B cell (primary cell): ENCODE measurements at regions not wholly inside any gene's neighbourhood (a gene's known extent, or its start where the extent isn't known, plus 50 kb on each side); places are given as distances from the start of the nearest gene placed in this dataset.

Experiments
- ATAC-seq: fragments of 200-7000 bp; cut with Tn5 transposase; one replicate; pipeline ENCODE4 v1.10.0; 2021; ENCODE audit warnings: low read depth, mild to moderate bottlenecking, moderate number of reproducible peaks, moderate library complexity
- CTCF ChIA-PET: fragments of 350-600 bp; sonication (Branson Sonifier 250); formaldehyde crosslinking; loops from one replicate; lab custom pipeline; 2021; ENCODE audit warnings: antibody characterized with exemption, inconsistent platforms; lab: Charles Lee
- POLR2A ChIA-PET: fragments of 350-600 bp; sonication (Branson Sonifier 250); formaldehyde crosslinking; loops from one replicate; lab custom pipeline; 2021; ENCODE audit warnings: antibody characterized with exemption; lab: Charles Lee
- DNase-seq: peaks from one replicate; pipeline ENCODE4 v3.0.0; 2013
- H2AFZ ChIP-seq: 2 replicates; pipeline ENCODE4 v1.6.1; 2012; ENCODE audit warnings: mild to moderate bottlenecking, low read depth, low read length; ENCODE audit not compliant: insufficient read depth, poor library complexity, severe bottlenecking
- H3K27ac ChIP-seq, 2 donors: 1 replicate in 1 of 2; 2 replicates in 1 of 2; pipeline ENCODE4 v1.5.1; 2012 to 2013; ENCODE audit warnings: low read length in 2 of 2, mild to moderate bottlenecking in 2 of 2, moderate library complexity in 1 of 2
- H3K27me3 ChIP-seq, 4 experiments: fragments of 200-600 bp in 1 of 4; sonication (generic) in 1 of 4; replicated peaks in 1 of 4; 1 replicate in 2 of 4; 2 replicates in 2 of 4; pipeline versions ENCODE4 v1.6.1 to v1.7.0; 2013 to 2016; ENCODE audit warnings: low read length in 3 of 4, mild to moderate bottlenecking in 2 of 4, mixed read lengths in 1 of 4, moderate library complexity in 1 of 4; ENCODE audit not compliant: insufficient read depth in 4 of 4, control insufficient read depth in 3 of 4; ENCODE audit errors: control extremely low read depth in 1 of 4
- H3K36me3 ChIP-seq, 2 experiments: replicated peaks in 1 of 2; 1 replicate in 1 of 2; 2 replicates in 1 of 2; pipeline versions ENCODE4 v1.6.1 to v1.7.1; 2013; ENCODE audit warnings: low read length in 1 of 2; ENCODE audit not compliant: insufficient read depth in 2 of 2, control insufficient read depth in 1 of 2; ENCODE audit errors: control extremely low read depth in 1 of 2, extremely low read depth in 1 of 2
- H3K4me1 ChIP-seq, 2 donors: fragments of 200-600 bp in 1 of 2; sonication (generic) in 1 of 2; 1 replicate in 1 of 2; 2 replicates in 1 of 2; pipeline versions ENCODE4 v1.5.1 to v1.6.1; 2013 to 2017; ENCODE audit warnings: low read length in 2 of 2; ENCODE audit not compliant: control insufficient read depth in 2 of 2, insufficient read depth in 2 of 2
- H3K4me2 ChIP-seq: replicated peaks from 2 replicates; pipeline ENCODE3; 2012; ENCODE audit warnings: mild to moderate bottlenecking, low read depth, low read length; ENCODE audit not compliant: poor library complexity, severe bottlenecking
- H3K4me3 ChIP-seq, 5 experiments: fragments of 200-600 bp in 1 of 5; sonication (generic) in 1 of 5; 1 replicate in 3 of 5; 2 replicates in 2 of 5; pipeline versions ENCODE4 v1.5.1 to v1.7.0; 2011 to 2016; ENCODE audit warnings: low read length in 4 of 5, mild to moderate bottlenecking in 4 of 5, low read depth in 2 of 5, control low read depth in 1 of 5, moderate library complexity in 1 of 5; ENCODE audit not compliant: insufficient read depth in 1 of 5; ENCODE audit errors: control extremely low read depth in 1 of 5, extremely low read depth in 1 of 5
- H3K79me2 ChIP-seq: fragments of 200-600 bp; sonication (generic); one replicate; pipeline ENCODE4 v1.6.0; 2016; ENCODE audit warnings: low read length; ENCODE audit not compliant: control insufficient read depth, insufficient read depth
- H3K9ac ChIP-seq: fragments of 200-600 bp; sonication (generic); 2 replicates; pipeline ENCODE4 v1.6.1; 2017; ENCODE audit warnings: mild to moderate bottlenecking, low read length, moderate library complexity
- H3K9me3 ChIP-seq, 3 donors: one replicate each; pipeline versions ENCODE4 v1.6.1 to v1.7.1; 2013; ENCODE audit warnings: low read length in 2 of 3; ENCODE audit not compliant: control insufficient read depth in 2 of 3, insufficient read depth in 1 of 3; ENCODE audit errors: control extremely low read depth in 1 of 3
- H4K20me1 ChIP-seq: 2 replicates; pipeline ENCODE4 v1.6.0; 2012; ENCODE audit warnings: mild to moderate bottlenecking, low read length; ENCODE audit not compliant: insufficient read depth, control insufficient read depth, poor library complexity, severe bottlenecking
- H3K27ac Mint-ChIP-seq: one replicate; pipeline ENCODE4 v1.8.0; 2021; ENCODE audit warnings: mixed read lengths
- H3K27me3 Mint-ChIP-seq: one replicate; pipeline ENCODE4 v1.8.0; 2021; ENCODE audit warnings: mixed read lengths
- H3K4me1 Mint-ChIP-seq: one replicate; pipeline ENCODE4 v1.8.0; 2021; ENCODE audit warnings: mixed read lengths
- H3K4me3 Mint-ChIP-seq: one replicate; pipeline ENCODE4 v1.8.0; 2021; ENCODE audit warnings: mixed read lengths
- H3K9me3 Mint-ChIP-seq: one replicate; pipeline ENCODE4 v1.8.0; 2022; ENCODE audit warnings: mixed read lengths; ENCODE audit not compliant: insufficient read depth
- CTCF ChIP-seq: fragments of 200-600 bp; IDR thresholded peaks from one replicate; pipeline ENCODE4 v1.8.0; 2022; ENCODE audit warnings: antibody characterized with exemption, mild to moderate bottlenecking
- EZH2 ChIP-seq: IDR thresholded peaks from 2 replicates; pipeline ENCODE4 v1.6.1; 2012; ENCODE audit warnings: borderline replicate concordance, low read depth, mild to moderate bottlenecking, moderate library complexity, low read length; ENCODE audit not compliant: insufficient read depth, poor library complexity, severe bottlenecking
- WGBS: methylation state at CpG from one replicate; pipeline ENCODE4 v1.1.5; 2013; ENCODE audit warnings: missing lambda C conversion rate; ENCODE audit not compliant: insufficient coverage; 5-methylcytosine and 5-hydroxymethylcytosine counted together
- intact Hi-C: fragments of 100-400 bp; cut with micrococcal nuclease; formaldehyde crosslinking; loops from one replicate; pipeline ENCODE4 v1.10.0; 2022

- H2AFZ ChIP-seq, result no peak overlapping the region
Observed at GRCh38 chr1:87515781-87516180, 187.1 kb downstream of the LMO4 start.

GRCh38 chr1:87518794-87519193 lies 190.1 kb downstream of the LMO4 start:
- TF ChIP-seq EZH2 (no peak), CTCF (no peak)
- H3K9me3 Mint-ChIP-seq, result no peaks in the 10 kb centered on the region
- Histone ChIP-seq H2AFZ (no peak overlapping the region), H3K4me1 (no peaks in the 10 kb centered on the region), H3K4me3 (no peak overlapping the region), H3K9me3 (no peaks in the 10 kb centered on the region), H3K9ac (no peak overlapping the region), H3K4me2 (no peak overlapping the region), H4K20me1 (no peaks in the 10 kb centered on the region), H3K36me3 (no peaks in the 10 kb centered on the region), H3K27ac (no peak overlapping the region), H3K79me2 (no peaks in the 10 kb centered on the region), H3K27me3 (no peaks in the 10 kb centered on the region)
- no CpG with 5 or more reads among the region's 2 CpGs for WGBS
- peaks cover 3% of the 10 kb centered on the region for H3K27me3 Mint-ChIP-seq
- CTCF ChIA-PET, result no interaction called here
- intact Hi-C loops, result no loop called here
- no peak for ATAC-seq
- POLR2A ChIA-PET, result no interaction called here
- no peak for DNase-seq
- H3K4me3 Mint-ChIP-seq, result no peak overlapping the region
- H3K27ac Mint-ChIP-seq, result no peak overlapping the region
- H3K4me1 Mint-ChIP-seq, result peaks cover 4% of the 10 kb centered on the region

More at GRCh38 chr1:87515781-87516180, 187.1 kb downstream of the LMO4 start:
- peaks cover 3% of the 10 kb centered on the region for H3K27me3 Mint-ChIP-seq
- Histone ChIP-seq H3K4me1 (no peaks in the 10 kb centered on the region), H3K9ac (no peak overlapping the region), H3K79me2 (no peaks in the 10 kb centered on the region), H3K36me3 (no peaks in the 10 kb centered on the region), H3K4me3 (no peak overlapping the region), H3K27ac (no peak overlapping the region), H3K4me2 (no peak overlapping the region), H4K20me1 (no peaks in the 10 kb centered on the region), H3K27me3 (no peaks in the 10 kb centered on the region), H3K9me3 (no peaks in the 10 kb centered on the region)
- DNase-seq, result no peak
- H3K4me3 Mint-ChIP-seq, result no peak overlapping the region
- CTCF ChIA-PET, result no interaction called here
- intact Hi-C loops, result no loop called here
- no peak for TF ChIP-seq EZH2
- no peak for TF ChIP-seq CTCF
- H3K4me1 Mint-ChIP-seq, result peaks cover 4% of the 10 kb centered on the region
- H3K27ac Mint-ChIP-seq, result no peak overlapping the region
- no peak for ATAC-seq
- 100% methylated on average over 1 of the region's 1 CpG for WGBS
- no peaks in the 10 kb centered on the region for H3K9me3 Mint-ChIP-seq
- POLR2A ChIA-PET, result no interaction called here
